ENCODE measurements at regions not wholly inside any gene's neighbourhood (a gene's known extent, or its start where the extent isn't known, plus 50 kb on each side); places are given as distances from the start of the nearest gene placed in this dataset.

DNA sequence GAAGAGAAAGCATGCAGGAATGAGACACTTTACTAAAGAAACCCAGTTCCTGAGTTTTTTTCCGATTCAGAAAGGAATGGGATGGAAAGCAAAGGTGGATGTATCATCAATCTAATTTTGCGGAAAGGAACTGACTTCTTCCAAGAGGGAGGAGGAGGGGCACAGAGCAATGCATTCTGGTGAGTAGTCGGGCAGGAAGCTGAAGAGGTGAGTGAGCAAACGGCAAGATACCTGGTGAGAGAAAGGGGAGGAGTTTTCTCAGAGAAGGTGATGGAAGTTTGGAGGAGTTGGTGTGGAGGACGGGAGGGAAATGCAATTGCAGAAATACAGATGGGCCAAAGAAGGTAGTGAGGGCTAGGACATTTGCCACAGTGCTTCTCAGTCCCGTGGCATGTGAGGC, 713.2 kb downstream of the KCNJ2 start:
- TF ChIP-seq, protein P1, sequence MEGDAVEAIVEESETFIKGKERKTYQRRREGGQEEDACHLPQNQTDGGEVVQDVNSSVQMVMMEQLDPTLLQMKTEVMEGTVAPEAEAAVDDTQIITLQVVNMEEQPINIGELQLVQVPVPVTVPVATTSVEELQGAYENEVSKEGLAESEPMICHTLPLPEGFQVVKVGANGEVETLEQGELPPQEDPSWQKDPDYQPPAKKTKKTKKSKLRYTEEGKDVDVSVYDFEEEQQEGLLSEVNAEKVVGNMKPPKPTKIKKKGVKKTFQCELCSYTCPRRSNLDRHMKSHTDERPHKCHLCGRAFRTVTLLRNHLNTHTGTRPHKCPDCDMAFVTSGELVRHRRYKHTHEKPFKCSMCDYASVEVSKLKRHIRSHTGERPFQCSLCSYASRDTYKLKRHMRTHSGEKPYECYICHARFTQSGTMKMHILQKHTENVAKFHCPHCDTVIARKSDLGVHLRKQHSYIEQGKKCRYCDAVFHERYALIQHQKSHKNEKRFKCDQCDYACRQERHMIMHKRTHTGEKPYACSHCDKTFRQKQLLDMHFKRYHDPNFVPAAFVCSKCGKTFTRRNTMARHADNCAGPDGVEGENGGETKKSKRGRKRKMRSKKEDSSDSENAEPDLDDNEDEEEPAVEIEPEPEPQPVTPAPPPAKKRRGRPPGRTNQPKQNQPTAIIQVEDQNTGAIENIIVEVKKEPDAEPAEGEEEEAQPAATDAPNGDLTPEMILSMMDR (IDR thresholded peaks at IDR 0.05; ENCODE audit: low read length): no peak
- no peak for TF ChIP-seq EZH2 (IDR thresholded peaks at IDR 0.05; ENCODE audit: borderline replicate concordance, low read length)

Data from OCI-LY1 (cell line).